Heart left ventricle (tissue), 13 donors: ENCODE measurements at regions not wholly inside any gene's neighbourhood (a gene's known extent, or its start where the extent isn't known, plus 50 kb on each side); places are given as distances from the start of the nearest gene placed in this dataset.

Experiments used
- CTCF ChIP-seq, 12 donors: fragments of 200-600 bp; sonication (generic) in 4 of 12; IDR thresholded peaks; one replicate each; pipeline versions ENCODE4 v1.5.0 to v1.8.0; 2018 to 2022; ENCODE audit warnings: antibody characterized with exemption in 12 of 12, mild to moderate bottlenecking in 5 of 12
- POLR2A ChIP-seq, 2 donors: fragments of 450-650 bp; IDR thresholded peaks; one replicate each; pipeline ENCODE4 v1.6.1; 2017; ENCODE audit warnings: antibody characterized with exemption in 2 of 2, mild to moderate bottlenecking in 2 of 2, moderate library complexity in 2 of 2
- donor health status: ischemic (EF 13 %, LVEDD 7.1; RV severe dilation, severe dysfunction).
- donor health status: DM: no; HTN: yes; CAD: no.
- donor health status: DM: no; HTN: no; CAD: no.
- donor health status: ischemic (EF 25% LVEDD 6.9; RV normal size, moderate dysfunction).
- donor health status: ischemic (EF 25% LVEDD 5.7; RV mildly dilated, moderate dysfunction).
- donor health status: ischemic (EF 35%, LVEDD 5.7; RV mildly dilated, moderate dysfunction).
- donor health status: nonischemic (EF 11% LVEDD 7.7; RV severe dilation, severe dysfunction).
- donor health status: DM: yes; HTN: yes; CAD: no.
- donor health status: PGD.
- donor health status: ischemic (EF 29% LVEDD 5.4; RV normal size, mild dysfunction).
- donor health status: nonischemic (EF 23%, LVEDD 6.1; RV moderate dilation, normal function).

GRCh38 chr3:44070841-44071546 lies 170.7 kb upstream of the TOPAZ1 start:
- TF ChIP-seq CTCF (IDR thresholded peaks at IDR 0.05): no peak
- no peak for TF ChIP-seq POLR2A (IDR thresholded peaks at IDR 0.05)
